HepG2 (cell line): ENCODE measurements at regions not wholly inside any gene's neighbourhood (a gene's known extent, or its start where the extent isn't known, plus 50 kb on each side); places are given as distances from the start of the nearest gene placed in this dataset.

Experiments
- ATAC-seq: fragments of 200-7000 bp; cut with Tn5 transposase; 3 replicates; pipeline ENCODE4 v1.9.1; 2020; ENCODE audit warnings: mild to moderate bottlenecking, moderate library complexity
- BruUV-seq: library from RNA; stranded (reverse); fragments of 400-500 nt; replicated peaks from 2 replicates; lab custom pipeline; 2021; lab: Mats Ljungman, UMichigan
- CTCF ChIA-PET: fragments of 300-600 bp; formaldehyde crosslinking; extraction: SDS; loops from one replicate; lab custom pipeline; 2021; ENCODE audit warnings: low total read pairs, inconsistent platforms, low intra/inter-chr PET ratio; lab: Yijun Ruan, JAX
- POLR2A ChIA-PET: fragments of 350-600 bp; sonication (Branson Sonifier 250); formaldehyde crosslinking; loops from one replicate; lab custom pipeline; 2020; ENCODE audit warnings: antibody characterized with exemption, inconsistent platforms; lab: Yijun Ruan, JAX
- DNase-seq: peaks from one replicate; pipeline ENCODE4 v3.0.0-alpha.2; 2015; ENCODE audit warnings: low spot score
- FAIRE-seq: peaks from 3 replicates; lab custom pipeline; 2011; peaks lifted over from hg19 to GRCh38; lab: Jason Lieb, UNC
- H2AFZ ChIP-seq: one replicate; pipeline ENCODE4 v1.6.1; 2011; ENCODE audit warnings: low read length, inconsistent platforms
- H3K27ac ChIP-seq: fragments of 300-600 bp; 3 replicates; pipeline ENCODE4 v1.8.0; 2011; ENCODE audit warnings: mixed run types, mild to moderate bottlenecking, mixed read lengths, low read length, inconsistent platforms; ENCODE audit not compliant: insufficient read depth; ENCODE audit errors: extremely low read length
- H3K27me3 ChIP-seq, 2 experiments: fragments of 200-600 bp in 1 of 2; 2 replicates in 1 of 2; 3 replicates in 1 of 2; pipeline versions ENCODE4 v1.6.0 to v1.8.0; 2011; ENCODE audit warnings: low read length in 2 of 2, mild to moderate bottlenecking in 2 of 2, moderate library complexity in 2 of 2, inconsistent platforms in 1 of 2; ENCODE audit not compliant: insufficient read depth in 2 of 2, control insufficient read depth in 1 of 2
- H3K36me3 ChIP-seq, 2 experiments: fragments of 200-600 bp in 1 of 2; replicated peaks in 1 of 2; 2 replicates in 1 of 2; 3 replicates in 1 of 2; pipeline versions ENCODE4 v1.5.1 to v1.8.0; 2011; ENCODE audit warnings: low read length in 2 of 2, inconsistent platforms in 1 of 2; ENCODE audit not compliant: insufficient read depth in 2 of 2, control insufficient read depth in 1 of 2
- H3K4me1 ChIP-seq: 2 replicates; pipeline ENCODE4 v1.5.1; 2012; ENCODE audit warnings: low read length, inconsistent platforms; ENCODE audit not compliant: insufficient read depth
- H3K4me2 ChIP-seq: 2 replicates; pipeline ENCODE4 v1.6.0; 2011; ENCODE audit warnings: low read depth, low read length, inconsistent platforms
- H3K4me3 ChIP-seq, 3 experiments: fragments of 200-600 bp in 1 of 3; sonication (generic), shearing (Covaris generic) in 1 of 3; replicated peaks in 1 of 3; 2 replicates each; pipeline ENCODE4 v1.5.1; 2011 to 2016; ENCODE audit warnings: low read length in 3 of 3, inconsistent platforms in 2 of 3, low read depth in 2 of 3, mild to moderate bottlenecking in 2 of 3, control low read depth in 1 of 3, mixed read lengths in 1 of 3; ENCODE audit not compliant: insufficient read depth in 1 of 3
- H3K79me2 ChIP-seq: one replicate; pipeline ENCODE4 v1.6.1; 2011; ENCODE audit warnings: low read length, inconsistent platforms; ENCODE audit not compliant: insufficient read depth
- H3K9ac ChIP-seq: 2 replicates; pipeline ENCODE4 v1.6.0; 2011; ENCODE audit warnings: mild to moderate bottlenecking, low read depth, low read length, inconsistent platforms; ENCODE audit not compliant: insufficient read depth
- H3K9me3 ChIP-seq: 2 replicates; pipeline ENCODE4 v1.5.1; 2012; ENCODE audit warnings: mild to moderate bottlenecking, low read length
- H4K20me1 ChIP-seq: 2 replicates; pipeline ENCODE4 v1.6.0; 2011; ENCODE audit warnings: inconsistent platforms, mild to moderate bottlenecking, low read length, moderate library complexity; ENCODE audit not compliant: insufficient read depth
- AGO2 ChIP-seq: fragments of 200-400 bp; formaldehyde crosslinking; optimal IDR thresholded peaks from 2 replicates; pipeline ENCODE3; 2017; ENCODE audit warnings: mild to moderate bottlenecking, low read depth, low read length, moderate library complexity
- FOXA1 ChIP-seq, 2 experiments: fragments of 450-650 bp in 1 of 2; sonication (generic) in 1 of 2; formaldehyde crosslinking in 1 of 2; IDR thresholded peaks; 2 replicates each; pipeline versions ENCODE4 v1.4.0 to v1.6.1; 2016 to 2020; ENCODE audit warnings: missing genetic modification reagents in 1 of 2
- FUBP1 ChIP-seq: sonication (generic); formaldehyde crosslinking; IDR thresholded peaks from 2 replicates; pipeline ENCODE4 v1.5.1; 2020; ENCODE audit warnings: missing genetic modification reagents, mild to moderate bottlenecking, borderline replicate concordance
- KMT2A ChIP-seq: sonication (generic); formaldehyde crosslinking; IDR thresholded peaks from 2 replicates; pipeline ENCODE4 v1.4.0; 2020; ENCODE audit warnings: missing genetic modification reagents
- RAD21 ChIP-seq: fragments of 450-650 bp; formaldehyde crosslinking; IDR thresholded peaks from 2 replicates; pipeline ENCODE4 v1.5.0; 2020; ENCODE audit warnings: mild to moderate bottlenecking
- ZFP36L1 ChIP-seq: sonication (generic); formaldehyde crosslinking; IDR thresholded peaks from 2 replicates; pipeline ENCODE4 v1.8.0; 2022; ENCODE audit warnings: mild to moderate bottlenecking, missing genetic modification reagents, moderate library complexity
- ZNF331 ChIP-seq: sonication (generic); formaldehyde crosslinking; IDR thresholded peaks from 2 replicates; pipeline ENCODE4 v1.4.0; 2020; ENCODE audit warnings: missing genetic modification reagents
- ZSCAN31 ChIP-seq: sonication (generic); formaldehyde crosslinking; IDR thresholded peaks from 2 replicates; pipeline ENCODE4 v1.5.0; 2020; ENCODE audit warnings: low read depth, mild to moderate bottlenecking, missing genetic modification reagents
- WGBS: methylation state at CpG from one replicate; pipeline ENCODE4 v1.1.6; 2017; ENCODE audit warnings: low lambda C conversion rate; 5-methylcytosine and 5-hydroxymethylcytosine counted together
- in situ Hi-C: cut with HindIII; loops from 2 replicates; pipeline ENCODE4 v1.10.0; 2017; ENCODE audit warnings: low pct_unique_long_range_greater_than_20kb; ENCODE audit not compliant: extremely low pct_ligation_motif_present
- intact Hi-C: fragments of 100-400 bp; cut with micrococcal nuclease; formaldehyde crosslinking; loops from one replicate; pipeline ENCODE4 v1.10.0; 2022; ENCODE audit not compliant: unreplicated experiment
- TF ChIP-seq, protein P1 (sequence below): sonication (generic); formaldehyde crosslinking; IDR thresholded peaks from 2 replicates; pipeline ENCODE4 v1.9.0; 2022; ENCODE audit warnings: missing genetic modification reagents, mild to moderate bottlenecking, borderline replicate concordance
- TF ChIP-seq, protein P2 (sequence below): sonication (generic); formaldehyde crosslinking; IDR thresholded peaks from one replicate; pipeline ENCODE4 v1.5.1; 2020; ENCODE audit warnings: mild to moderate bottlenecking, missing genetic modification reagents; ENCODE audit errors: not compliant biosample characterization

DNA sequence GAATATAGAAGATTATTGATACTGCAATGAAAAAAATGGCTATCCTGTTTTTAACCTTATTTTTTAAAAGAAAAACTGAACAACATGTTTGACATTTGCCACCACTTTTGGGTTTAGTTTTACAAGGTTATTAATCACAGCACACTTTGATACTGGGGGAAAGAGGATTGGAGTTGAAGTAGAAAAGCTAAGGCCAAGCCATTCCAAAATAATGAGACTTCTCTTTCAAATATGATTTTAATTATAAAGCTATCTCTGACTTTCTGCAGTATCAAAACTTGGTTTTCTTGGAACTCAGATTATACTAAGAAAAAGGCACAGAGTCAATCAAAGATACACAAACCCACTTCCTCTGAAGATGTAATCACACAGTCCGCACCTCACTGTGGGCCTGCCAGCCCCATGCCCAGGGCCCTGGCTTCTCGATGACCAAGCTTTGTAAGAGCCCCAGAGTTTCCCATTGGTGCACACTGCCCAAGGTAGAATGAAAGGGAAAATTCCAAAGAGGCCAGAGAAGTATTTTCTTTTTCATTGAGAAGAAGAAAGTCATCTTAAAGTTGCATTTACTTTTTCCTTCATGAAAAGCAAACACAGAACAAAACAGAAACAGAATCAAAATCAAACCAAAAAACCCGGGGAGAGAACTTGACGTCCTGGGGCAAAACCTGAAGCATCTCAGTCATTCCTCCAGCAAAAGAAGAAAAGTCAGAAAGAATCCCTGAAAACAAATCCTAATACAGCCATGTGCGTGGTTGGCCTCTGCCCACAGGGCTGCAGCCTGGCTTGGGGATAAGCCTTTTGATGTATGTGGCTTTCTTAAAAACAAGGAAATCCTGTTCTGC lies 187.7 kb upstream of the KLF6 start:
- H2AFZ ChIP-seq, result no peak overlapping the region
- BruUV-seq, result no TSS peak
- H3K4me2 ChIP-seq, result no peak overlapping the region
- TF ChIP-seq ZFP36L1 (CRISPR knock-in tag), result no peak
- TF ChIP-seq, protein P1, sequence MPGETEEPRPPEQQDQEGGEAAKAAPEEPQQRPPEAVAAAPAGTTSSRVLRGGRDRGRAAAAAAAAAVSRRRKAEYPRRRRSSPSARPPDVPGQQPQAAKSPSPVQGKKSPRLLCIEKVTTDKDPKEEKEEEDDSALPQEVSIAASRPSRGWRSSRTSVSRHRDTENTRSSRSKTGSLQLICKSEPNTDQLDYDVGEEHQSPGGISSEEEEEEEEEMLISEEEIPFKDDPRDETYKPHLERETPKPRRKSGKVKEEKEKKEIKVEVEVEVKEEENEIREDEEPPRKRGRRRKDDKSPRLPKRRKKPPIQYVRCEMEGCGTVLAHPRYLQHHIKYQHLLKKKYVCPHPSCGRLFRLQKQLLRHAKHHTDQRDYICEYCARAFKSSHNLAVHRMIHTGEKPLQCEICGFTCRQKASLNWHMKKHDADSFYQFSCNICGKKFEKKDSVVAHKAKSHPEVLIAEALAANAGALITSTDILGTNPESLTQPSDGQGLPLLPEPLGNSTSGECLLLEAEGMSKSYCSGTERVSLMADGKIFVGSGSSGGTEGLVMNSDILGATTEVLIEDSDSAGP (CRISPR knock-in tag), result no peak
- TF ChIP-seq, protein P2, sequence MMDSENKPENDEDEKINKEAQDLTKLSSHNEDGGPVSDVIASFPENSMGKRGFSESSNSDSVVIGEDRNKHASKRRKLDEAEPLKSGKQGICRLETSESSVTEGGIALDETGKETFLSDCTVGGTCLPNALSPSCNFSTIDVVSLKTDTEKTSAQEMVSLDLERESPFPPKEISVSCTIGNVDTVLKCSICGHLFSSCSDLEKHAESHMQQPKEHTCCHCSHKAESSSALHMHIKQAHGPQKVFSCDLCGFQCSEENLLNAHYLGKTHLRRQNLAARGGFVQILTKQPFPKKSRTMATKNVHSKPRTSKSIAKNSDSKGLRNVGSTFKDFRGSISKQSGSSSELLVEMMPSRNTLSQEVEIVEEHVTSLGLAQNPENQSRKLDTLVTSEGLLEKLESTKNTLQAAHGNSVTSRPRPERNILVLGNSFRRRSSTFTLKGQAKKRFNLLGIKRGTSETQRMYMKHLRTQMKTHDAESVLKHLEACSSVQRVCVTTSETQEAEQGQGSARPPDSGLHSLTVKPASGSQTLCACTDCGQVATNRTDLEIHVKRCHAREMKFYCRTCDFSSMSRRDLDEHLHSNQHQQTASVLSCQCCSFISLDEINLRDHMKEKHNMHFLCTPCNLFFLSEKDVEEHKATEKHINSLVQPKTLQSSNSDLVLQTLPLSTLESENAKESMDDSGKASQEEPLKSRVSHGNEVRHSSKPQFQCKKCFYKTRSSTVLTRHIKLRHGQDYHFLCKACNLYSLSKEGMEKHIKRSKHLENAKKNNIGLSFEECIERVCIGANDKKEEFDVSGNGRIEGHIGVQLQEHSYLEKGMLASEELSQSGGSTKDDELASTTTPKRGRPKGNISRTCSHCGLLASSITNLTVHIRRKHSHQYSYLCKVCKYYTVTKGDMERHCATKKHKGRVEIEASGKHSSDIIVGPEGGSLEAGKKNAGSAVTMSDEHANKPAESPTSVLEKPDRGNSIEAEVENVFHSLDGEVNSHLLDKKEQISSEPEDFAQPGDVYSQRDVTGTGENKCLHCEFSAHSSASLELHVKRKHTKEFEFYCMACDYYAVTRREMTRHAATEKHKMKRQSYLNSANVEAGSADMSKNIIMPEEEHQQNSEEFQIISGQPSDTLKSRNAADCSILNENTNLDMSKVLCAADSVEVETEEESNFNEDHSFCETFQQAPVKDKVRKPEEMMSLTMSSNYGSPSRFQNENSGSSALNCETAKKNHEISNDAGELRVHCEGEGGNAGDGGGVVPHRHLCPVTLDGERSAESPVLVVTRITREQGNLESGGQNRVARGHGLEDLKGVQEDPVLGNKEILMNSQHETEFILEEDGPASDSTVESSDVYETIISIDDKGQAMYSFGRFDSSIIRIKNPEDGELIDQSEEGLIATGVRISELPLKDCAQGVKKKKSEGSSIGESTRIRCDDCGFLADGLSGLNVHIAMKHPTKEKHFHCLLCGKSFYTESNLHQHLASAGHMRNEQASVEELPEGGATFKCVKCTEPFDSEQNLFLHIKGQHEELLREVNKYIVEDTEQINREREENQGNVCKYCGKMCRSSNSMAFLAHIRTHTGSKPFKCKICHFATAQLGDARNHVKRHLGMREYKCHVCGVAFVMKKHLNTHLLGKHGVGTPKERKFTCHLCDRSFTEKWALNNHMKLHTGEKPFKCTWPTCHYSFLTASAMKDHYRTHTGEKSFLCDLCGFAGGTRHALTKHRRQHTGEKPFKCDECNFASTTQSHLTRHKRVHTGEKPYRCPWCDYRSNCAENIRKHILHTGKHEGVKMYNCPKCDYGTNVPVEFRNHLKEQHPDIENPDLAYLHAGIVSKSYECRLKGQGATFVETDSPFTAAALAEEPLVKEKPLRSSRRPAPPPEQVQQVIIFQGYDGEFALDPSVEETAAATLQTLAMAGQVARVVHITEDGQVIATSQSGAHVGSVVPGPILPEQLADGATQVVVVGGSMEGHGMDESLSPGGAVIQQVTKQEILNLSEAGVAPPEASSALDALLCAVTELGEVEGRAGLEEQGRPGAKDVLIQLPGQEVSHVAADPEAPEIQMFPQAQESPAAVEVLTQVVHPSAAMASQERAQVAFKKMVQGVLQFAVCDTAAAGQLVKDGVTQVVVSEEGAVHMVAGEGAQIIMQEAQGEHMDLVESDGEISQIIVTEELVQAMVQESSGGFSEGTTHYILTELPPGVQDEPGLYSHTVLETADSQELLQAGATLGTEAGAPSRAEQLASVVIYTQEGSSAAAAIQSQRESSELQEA (CRISPR knock-in tag), result no peak
- TF ChIP-seq KMT2A, result no peak
- TF ChIP-seq FOXA1 (IDR thresholded peaks at IDR 0.05), result no peak
- no peak for TF ChIP-seq FOXA1 (CRISPR knock-in tag; IDR thresholded peaks at IDR 0.05)
- no peak for TF ChIP-seq AGO2
- TF ChIP-seq FUBP1 (CRISPR knock-in tag), result no peak
- no peak for TF ChIP-seq ZNF331 (CRISPR knock-in tag)
- TF ChIP-seq ZSCAN31, result no peak
- no peak for TF ChIP-seq RAD21 (CRISPR knock-in tag)
- H3K27me3 ChIP-seq, result peaks cover 2 to 18% of the 10 kb centered on the region in 2 experiments; a peak in 3 of 5 replicates
- no peaks in the 10 kb centered on the region for H3K4me1 ChIP-seq
- ChIA-PET POLR2A (interaction anchor here (0.9 kb wide), 1 partner anchor 188 kb away, joined by 3 read pairs; the partner anchor contains the start of gene KLF6), CTCF (no interaction called here)
- H3K27ac ChIP-seq, result no peak overlapping the region
- 24% methylated on average over 5 of the region's 5 CpGs for WGBS
- no peaks in the 10 kb centered on the region for H3K36me3 ChIP-seq
- FAIRE-seq, result no peak
- H4K20me1 ChIP-seq, result no peaks in the 10 kb centered on the region
- ATAC-seq, result no peak
- H3K9ac ChIP-seq, result no peak overlapping the region
- intact Hi-C loops (no loop called here), in situ Hi-C loops (no loop called here)
- H3K9me3 ChIP-seq, result no peaks in the 10 kb centered on the region
- H3K79me2 ChIP-seq, result no peaks in the 10 kb centered on the region
- DNase-seq, result no peak
- H3K4me3 ChIP-seq, result no peak overlapping the region
